DND-41 (cell line): ENCODE measurements at regions not wholly inside any gene's neighbourhood (a gene's known extent, or its start where the extent isn't known, plus 50 kb on each side); places are given as distances from the start of the nearest gene placed in this dataset.

Experiments used
- EZH2 ChIP-seq: IDR thresholded peaks from 3 replicates; pipeline ENCODE4 v1.6.1; 2012; ENCODE audit warnings: borderline replicate concordance, low read depth, mild to moderate bottlenecking, moderate library complexity, low read length, inconsistent platforms; ENCODE audit not compliant: severe bottlenecking
- TF ChIP-seq, protein P1 (sequence below): IDR thresholded peaks from 2 replicates; pipeline ENCODE4 v1.5.1; 2012; ENCODE audit warnings: borderline replicate concordance, low read length, moderate library complexity, mild to moderate bottlenecking; ENCODE audit not compliant: poor library complexity, severe bottlenecking; ENCODE audit errors: extremely low read depth

DNA sequence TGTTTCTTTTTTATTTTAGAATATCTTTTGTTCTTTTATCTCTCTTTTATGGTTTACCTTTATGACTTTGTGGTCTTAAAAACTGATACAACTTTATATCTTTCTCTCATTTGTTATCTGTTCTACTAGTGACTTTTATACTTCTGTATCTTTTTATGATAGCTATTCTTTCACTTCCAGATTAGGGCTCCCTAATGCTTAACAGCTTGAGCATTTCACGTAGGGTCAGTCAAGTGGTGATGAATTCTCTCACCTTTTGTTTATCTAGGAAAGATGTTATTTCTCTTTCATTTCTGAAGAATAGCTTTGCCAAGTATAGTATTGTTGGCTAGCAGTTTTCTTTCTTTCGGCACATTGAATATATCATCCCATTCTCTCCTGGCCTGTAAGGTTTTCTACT is 123.6 kb downstream of the NUDT12 start:
- TF ChIP-seq, protein P1, sequence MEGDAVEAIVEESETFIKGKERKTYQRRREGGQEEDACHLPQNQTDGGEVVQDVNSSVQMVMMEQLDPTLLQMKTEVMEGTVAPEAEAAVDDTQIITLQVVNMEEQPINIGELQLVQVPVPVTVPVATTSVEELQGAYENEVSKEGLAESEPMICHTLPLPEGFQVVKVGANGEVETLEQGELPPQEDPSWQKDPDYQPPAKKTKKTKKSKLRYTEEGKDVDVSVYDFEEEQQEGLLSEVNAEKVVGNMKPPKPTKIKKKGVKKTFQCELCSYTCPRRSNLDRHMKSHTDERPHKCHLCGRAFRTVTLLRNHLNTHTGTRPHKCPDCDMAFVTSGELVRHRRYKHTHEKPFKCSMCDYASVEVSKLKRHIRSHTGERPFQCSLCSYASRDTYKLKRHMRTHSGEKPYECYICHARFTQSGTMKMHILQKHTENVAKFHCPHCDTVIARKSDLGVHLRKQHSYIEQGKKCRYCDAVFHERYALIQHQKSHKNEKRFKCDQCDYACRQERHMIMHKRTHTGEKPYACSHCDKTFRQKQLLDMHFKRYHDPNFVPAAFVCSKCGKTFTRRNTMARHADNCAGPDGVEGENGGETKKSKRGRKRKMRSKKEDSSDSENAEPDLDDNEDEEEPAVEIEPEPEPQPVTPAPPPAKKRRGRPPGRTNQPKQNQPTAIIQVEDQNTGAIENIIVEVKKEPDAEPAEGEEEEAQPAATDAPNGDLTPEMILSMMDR = no peak
- no peak for TF ChIP-seq EZH2
